Sigmoid colon (tissue), 6 donors: ENCODE measurements at regions not wholly inside any gene's neighbourhood (a gene's known extent, or its start where the extent isn't known, plus 50 kb on each side); places are given as distances from the start of the nearest gene placed in this dataset.

Source experiments
- DNase-seq: peaks from one replicate; pipeline ENCODE4 v3.0.0-alpha.2; 2019
- H3K27ac ChIP-seq, 4 donors: fragments of 200-600 bp; sonication (generic); one replicate each; pipeline ENCODE4 v1.5.1; 2016 to 2019; ENCODE audit warnings: mild to moderate bottlenecking in 1 of 4
- H3K27me3 ChIP-seq, 3 donors: fragments of 200-600 bp; sonication (generic); one replicate each; pipeline ENCODE4 v1.5.1; 2019; ENCODE audit warnings: mild to moderate bottlenecking in 1 of 3
- H3K36me3 ChIP-seq, 4 donors: fragments of 200-600 bp; sonication (generic); one replicate each; pipeline ENCODE4 v1.5.1; 2016 to 2019
- H3K4me1 ChIP-seq, 4 donors: fragments of 200-600 bp; sonication (generic); one replicate each; pipeline ENCODE4 v1.5.1; 2017 to 2019
- H3K4me3 ChIP-seq, 4 donors: fragments of 200-600 bp; sonication (generic); one replicate each; pipeline ENCODE4 v1.5.1; 2017 to 2019; ENCODE audit warnings: mild to moderate bottlenecking in 2 of 4, moderate library complexity in 1 of 4
- H3K9me3 ChIP-seq, 4 donors: fragments of 200-600 bp in 3 of 4; sonication (generic) in 3 of 4; one replicate each; pipeline versions ENCODE4 v1.5.1 to v1.6.1; 2013 to 2019
- EP300 ChIP-seq, 4 donors: sonication (generic); formaldehyde crosslinking; IDR thresholded peaks; one replicate each; pipeline ENCODE4 v1.6.1; 2017; ENCODE audit warnings: antibody characterized with exemption in 4 of 4
- POLR2A ChIP-seq, 2 donors: fragments of 450-650 bp; IDR thresholded peaks; one replicate each; pipeline ENCODE4 v1.6.1; 2016; ENCODE audit warnings: antibody characterized with exemption in 2 of 2, mild to moderate bottlenecking in 2 of 2, moderate library complexity in 2 of 2
- POLR2AphosphoS5 ChIP-seq, 4 donors: sonication (generic); formaldehyde crosslinking; IDR thresholded peaks; one replicate each; pipeline ENCODE4 v1.6.1; 2017; ENCODE audit warnings: antibody characterized with exemption in 4 of 4
- WGBS, 2 donors: extraction: QIAGEN DNeasy Blood & Tissue Kit; methylation state at CpG; one replicate each; pipeline ENCODE4 v1.1.7; 2013; 5-methylcytosine and 5-hydroxymethylcytosine counted together
- intact Hi-C: fragments of 100-400 bp; cut with DNase I; formaldehyde crosslinking; loops from one replicate; pipeline ENCODE4 v1.15.1; 2023
- TF ChIP-seq, protein P1 (sequence below), 4 experiments: fragments of 450-650 bp in 3 of 4; fragments of 200-600 bp in 1 of 4; IDR thresholded peaks; one replicate each; pipeline ENCODE4 v1.5.1; 2016 to 2019; ENCODE audit warnings: antibody characterized with exemption in 4 of 4, mild to moderate bottlenecking in 3 of 4, moderate library complexity in 2 of 4
- donor health status: healthy with polysubstance abuse.
- donor health status: healthy.

DNA sequence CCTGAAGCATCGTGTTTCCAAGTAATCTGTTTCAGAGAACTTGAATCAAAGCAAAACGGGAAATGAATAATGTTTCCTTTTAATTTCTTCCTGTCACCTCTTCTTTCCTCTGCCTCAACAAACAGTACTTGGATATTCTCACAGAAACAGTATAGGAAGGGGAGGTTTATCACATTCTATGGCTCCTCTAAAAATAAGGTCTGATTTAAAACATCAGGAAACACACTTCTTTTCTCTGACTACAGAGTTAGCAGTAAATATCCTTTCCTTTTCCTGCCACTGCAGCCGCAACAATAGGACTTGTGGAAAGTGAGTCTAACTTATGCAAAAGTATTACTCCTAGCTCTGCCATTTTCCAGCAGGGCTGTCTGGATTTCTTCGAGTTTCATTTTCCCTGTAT is 62.3 kb downstream of the CH25H start:
- no peak for DNase-seq
- 56 to 79% methylated on average over 4 of the region's 4 CpGs for WGBS, 2 donors
- no peaks in the 10 kb centered on the region for H3K9me3 ChIP-seq
- no peak overlapping the region for H3K4me3 ChIP-seq
- no peaks in the 10 kb centered on the region for H3K36me3 ChIP-seq
- intact Hi-C loops, result no loop called here
- H3K27me3 ChIP-seq, result no peaks in the 10 kb centered on the region
- H3K27ac ChIP-seq, result no peak overlapping the region
- TF ChIP-seq, protein P1, sequence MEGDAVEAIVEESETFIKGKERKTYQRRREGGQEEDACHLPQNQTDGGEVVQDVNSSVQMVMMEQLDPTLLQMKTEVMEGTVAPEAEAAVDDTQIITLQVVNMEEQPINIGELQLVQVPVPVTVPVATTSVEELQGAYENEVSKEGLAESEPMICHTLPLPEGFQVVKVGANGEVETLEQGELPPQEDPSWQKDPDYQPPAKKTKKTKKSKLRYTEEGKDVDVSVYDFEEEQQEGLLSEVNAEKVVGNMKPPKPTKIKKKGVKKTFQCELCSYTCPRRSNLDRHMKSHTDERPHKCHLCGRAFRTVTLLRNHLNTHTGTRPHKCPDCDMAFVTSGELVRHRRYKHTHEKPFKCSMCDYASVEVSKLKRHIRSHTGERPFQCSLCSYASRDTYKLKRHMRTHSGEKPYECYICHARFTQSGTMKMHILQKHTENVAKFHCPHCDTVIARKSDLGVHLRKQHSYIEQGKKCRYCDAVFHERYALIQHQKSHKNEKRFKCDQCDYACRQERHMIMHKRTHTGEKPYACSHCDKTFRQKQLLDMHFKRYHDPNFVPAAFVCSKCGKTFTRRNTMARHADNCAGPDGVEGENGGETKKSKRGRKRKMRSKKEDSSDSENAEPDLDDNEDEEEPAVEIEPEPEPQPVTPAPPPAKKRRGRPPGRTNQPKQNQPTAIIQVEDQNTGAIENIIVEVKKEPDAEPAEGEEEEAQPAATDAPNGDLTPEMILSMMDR (IDR thresholded peaks at IDR 0.05), result no peak
- TF ChIP-seq POLR2A (IDR thresholded peaks at IDR 0.05) (no peak), EP300 (IDR thresholded peaks at IDR 0.05) (no peak), POLR2AphosphoS5 (IDR thresholded peaks at IDR 0.05) (no peak)
- H3K4me1 ChIP-seq, result no peaks in the 10 kb centered on the region

GRCh38 chr10:89142590-89142989 is 64.5 kb downstream of the CH25H start:
- 76 to 79% methylated on average over 2 of the region's 2 CpGs for WGBS, 2 donors
- no peaks in the 10 kb centered on the region for H3K9me3 ChIP-seq
- H3K4me3 ChIP-seq, result no peak overlapping the region
- DNase-seq, result no peak
- TF ChIP-seq POLR2A (IDR thresholded peaks at IDR 0.05), result no peak
- TF ChIP-seq POLR2AphosphoS5 (IDR thresholded peaks at IDR 0.05), result no peak
- TF ChIP-seq EP300 (IDR thresholded peaks at IDR 0.05), result no peak
- TF ChIP-seq, protein P1 (IDR thresholded peaks at IDR 0.05), result no peak
- no peak overlapping the region for H3K27ac ChIP-seq
- H3K27me3 ChIP-seq, result no peaks in the 10 kb centered on the region
- H3K4me1 ChIP-seq, result no peaks in the 10 kb centered on the region
- H3K36me3 ChIP-seq, result no peaks in the 10 kb centered on the region
- intact Hi-C loops, result no loop called here

GRCh38 chr10:89138755-89139490 is 68.2 kb downstream of the CH25H start:
- no peak overlapping the region for H3K4me3 ChIP-seq
- no peaks in the 10 kb centered on the region for H3K27me3 ChIP-seq
- DNase-seq, result no peak
- intact Hi-C loops, result no loop called here
- no peaks in the 10 kb centered on the region for H3K36me3 ChIP-seq
- TF ChIP-seq POLR2AphosphoS5 (IDR thresholded peaks at IDR 0.05) (no peak), POLR2A (IDR thresholded peaks at IDR 0.05) (no peak), EP300 (IDR thresholded peaks at IDR 0.05) (no peak)
- TF ChIP-seq, protein P1 (IDR thresholded peaks at IDR 0.05), result no peak
- no peak overlapping the region for H3K27ac ChIP-seq
- WGBS, 2 donors, result 77 to 80% methylated on average over 1 of the region's 1 CpG
- no peaks in the 10 kb centered on the region for H3K4me1 ChIP-seq
- H3K9me3 ChIP-seq, result no peaks in the 10 kb centered on the region

GRCh38 chr10:89134963-89135362 is 72.2 kb downstream of the CH25H start:
- Histone ChIP-seq H3K27ac (no peak overlapping the region), H3K27me3 (no peaks in the 10 kb centered on the region), H3K4me3 (no peak overlapping the region), H3K9me3 (no peaks in the 10 kb centered on the region), H3K36me3 (no peaks in the 10 kb centered on the region), H3K4me1 (no peaks in the 10 kb centered on the region)
- no peak for DNase-seq
- TF ChIP-seq POLR2AphosphoS5 (IDR thresholded peaks at IDR 0.05) (no peak), EP300 (IDR thresholded peaks at IDR 0.05) (no peak), POLR2A (IDR thresholded peaks at IDR 0.05) (no peak)
- TF ChIP-seq, protein P1 (IDR thresholded peaks at IDR 0.05), result no peak
- intact Hi-C loops, result no loop called here

DNA sequence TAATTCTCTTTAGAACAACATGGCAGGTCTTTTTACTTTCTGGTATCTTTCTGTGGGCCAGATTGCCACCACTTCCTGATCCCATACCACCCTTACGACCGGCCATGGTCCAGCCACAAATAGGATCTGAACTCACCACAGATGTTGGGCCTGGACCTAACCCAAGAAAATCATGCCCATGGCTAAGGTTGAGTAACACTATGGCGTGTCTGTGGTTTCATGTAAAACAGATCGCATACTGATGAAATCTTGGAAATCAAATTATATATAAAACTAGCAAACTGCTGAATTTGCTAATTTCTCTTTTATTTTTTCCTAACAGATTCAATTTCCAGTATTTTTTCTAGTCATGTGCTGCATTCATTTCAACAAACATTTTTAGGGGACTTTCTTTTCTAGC is 77.2 kb downstream of the CH25H start:
- H3K36me3 ChIP-seq, result no peaks in the 10 kb centered on the region
- TF ChIP-seq POLR2AphosphoS5 (IDR thresholded peaks at IDR 0.05) (peak in 2 of 4 donors; percentile 17 to 18), EP300 (IDR thresholded peaks at IDR 0.05) (peak in 1 of 4 donors; percentile 17)
- TF ChIP-seq, protein P1 (IDR thresholded peaks at IDR 0.05), result no peak
- H3K27me3 ChIP-seq, result no peaks in the 10 kb centered on the region
- 71 to 86% methylated on average over 4 of the region's 4 CpGs for WGBS, 2 donors
- H3K9me3 ChIP-seq, result no peaks in the 10 kb centered on the region
- DNase-seq, result peak; percentile 70
- H3K27ac ChIP-seq, result no peak overlapping the region
- peaks cover 0 to 6% (median 0%) of the 10 kb centered on the region in 4 donors for H3K4me1 ChIP-seq
- intact Hi-C loops, result no loop called here
- no peak overlapping the region for H3K4me3 ChIP-seq
